ENCODE measurements at regions not wholly inside any gene's neighbourhood (a gene's known extent, or its start where the extent isn't known, plus 50 kb on each side); places are given as distances from the start of the nearest gene placed in this dataset.

GRCh38 chr12:72869024-72869423 lies 596.9 kb downstream of the TRHDE start:
- TF ChIP-seq SP1 (IDR thresholded peaks at IDR 0.05; ENCODE audit: low read depth, low read length) = no peak
- no peak for TF ChIP-seq EZH2 (IDR thresholded peaks at IDR 0.05; ENCODE audit: low read depth, low read length, severe bottlenecking)
- TF ChIP-seq, protein P1, sequence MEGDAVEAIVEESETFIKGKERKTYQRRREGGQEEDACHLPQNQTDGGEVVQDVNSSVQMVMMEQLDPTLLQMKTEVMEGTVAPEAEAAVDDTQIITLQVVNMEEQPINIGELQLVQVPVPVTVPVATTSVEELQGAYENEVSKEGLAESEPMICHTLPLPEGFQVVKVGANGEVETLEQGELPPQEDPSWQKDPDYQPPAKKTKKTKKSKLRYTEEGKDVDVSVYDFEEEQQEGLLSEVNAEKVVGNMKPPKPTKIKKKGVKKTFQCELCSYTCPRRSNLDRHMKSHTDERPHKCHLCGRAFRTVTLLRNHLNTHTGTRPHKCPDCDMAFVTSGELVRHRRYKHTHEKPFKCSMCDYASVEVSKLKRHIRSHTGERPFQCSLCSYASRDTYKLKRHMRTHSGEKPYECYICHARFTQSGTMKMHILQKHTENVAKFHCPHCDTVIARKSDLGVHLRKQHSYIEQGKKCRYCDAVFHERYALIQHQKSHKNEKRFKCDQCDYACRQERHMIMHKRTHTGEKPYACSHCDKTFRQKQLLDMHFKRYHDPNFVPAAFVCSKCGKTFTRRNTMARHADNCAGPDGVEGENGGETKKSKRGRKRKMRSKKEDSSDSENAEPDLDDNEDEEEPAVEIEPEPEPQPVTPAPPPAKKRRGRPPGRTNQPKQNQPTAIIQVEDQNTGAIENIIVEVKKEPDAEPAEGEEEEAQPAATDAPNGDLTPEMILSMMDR (IDR thresholded peaks at IDR 0.05; ENCODE audit: control extremely low read depth in 1 of 3, insufficient read depth in 1 of 3, low read depth in 1 of 3, low read length in 3 of 3) = no peak
- TF ChIP-seq, protein P2, sequence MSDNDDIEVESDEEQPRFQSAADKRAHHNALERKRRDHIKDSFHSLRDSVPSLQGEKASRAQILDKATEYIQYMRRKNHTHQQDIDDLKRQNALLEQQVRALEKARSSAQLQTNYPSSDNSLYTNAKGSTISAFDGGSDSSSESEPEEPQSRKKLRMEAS (IDR thresholded peaks at IDR 0.05) = no peak
- TF ChIP-seq FOSL1 (IDR thresholded peaks at IDR 0.05; ENCODE audit: insufficient read depth, low read depth, low read length) = no peak
- no peak for TF ChIP-seq RNF2 (IDR thresholded peaks at IDR 0.05; ENCODE audit: borderline replicate concordance, low read depth, low read length, missing control alignments, poor library complexity, severe bottlenecking)
- no peak for TF ChIP-seq EGR1 (IDR thresholded peaks at IDR 0.05; ENCODE audit: borderline replicate concordance, low read depth, low read length)
- TF ChIP-seq SIN3A (conservative IDR thresholded peaks at IDR 0.05 in 1 of 2, IDR thresholded peaks at IDR 0.05 in 1 of 2; ENCODE audit: low read depth in 1 of 2, low read length in 2 of 2) = no peak
- no peak for TF ChIP-seq ZNF274 (IDR thresholded peaks at IDR 0.05; ENCODE audit: borderline replicate concordance, extremely low read depth, low read length)

Data from H1 (cell line).